Vagina (tissue), 2 donors: ENCODE measurements at regions not wholly inside any gene's neighbourhood (a gene's known extent, or its start where the extent isn't known, plus 50 kb on each side); places are given as distances from the start of the nearest gene placed in this dataset.

Source experiments
- DNase-seq, 2 donors: peaks; one replicate each; pipeline ENCODE4 v3.0.0-alpha.2; 2017; ENCODE audit errors: extremely low spot score in 2 of 2
- H3K27ac ChIP-seq: fragments of 200-600 bp; sonication (generic); one replicate; pipeline ENCODE4 v1.5.1; 2019
- H3K27me3 ChIP-seq: fragments of 200-600 bp; sonication (generic); one replicate; pipeline ENCODE4 v1.5.1; 2019
- H3K36me3 ChIP-seq, 2 donors: fragments of 200-600 bp; sonication (generic); one replicate each; pipeline ENCODE4 v1.5.1; 2017 to 2019
- H3K4me1 ChIP-seq: fragments of 200-600 bp; sonication (generic); one replicate; pipeline ENCODE4 v1.5.1; 2019
- H3K4me3 ChIP-seq, 2 donors: fragments of 200-600 bp; sonication (generic); 1 replicate in 1 of 2; 2 replicates in 1 of 2; pipeline ENCODE4 v1.5.1; 2016 to 2019
- H3K9me3 ChIP-seq: fragments of 200-600 bp; sonication (generic); one replicate; pipeline ENCODE4 v1.5.1; 2019
- CTCF ChIP-seq, 3 experiments: fragments of 450-650 bp in 2 of 3; fragments of 200-600 bp in 1 of 3; sonication (generic) in 1 of 3; IDR thresholded peaks; one replicate each; pipeline ENCODE4 v1.5.1; 2017 to 2019; ENCODE audit warnings: antibody characterized with exemption in 3 of 3, mild to moderate bottlenecking in 2 of 3, moderate library complexity in 2 of 3
- POLR2A ChIP-seq, 2 donors: fragments of 450-650 bp; IDR thresholded peaks; one replicate each; pipeline ENCODE4 v1.6.1; 2017; ENCODE audit warnings: antibody characterized with exemption in 2 of 2, mild to moderate bottlenecking in 2 of 2, moderate library complexity in 2 of 2
- POLR2AphosphoS5 ChIP-seq, 2 donors: sonication (generic); formaldehyde crosslinking; IDR thresholded peaks; one replicate each; pipeline ENCODE4 v1.9.0; 2017; ENCODE audit warnings: antibody characterized with exemption in 2 of 2, mild to moderate bottlenecking in 2 of 2, low read depth in 1 of 2; ENCODE audit not compliant: insufficient read depth in 1 of 2
- intact Hi-C: fragments of 100-400 bp; cut with DNase I; formaldehyde crosslinking; loops from one replicate; pipeline ENCODE4 v1.15.1; 2023

DNA sequence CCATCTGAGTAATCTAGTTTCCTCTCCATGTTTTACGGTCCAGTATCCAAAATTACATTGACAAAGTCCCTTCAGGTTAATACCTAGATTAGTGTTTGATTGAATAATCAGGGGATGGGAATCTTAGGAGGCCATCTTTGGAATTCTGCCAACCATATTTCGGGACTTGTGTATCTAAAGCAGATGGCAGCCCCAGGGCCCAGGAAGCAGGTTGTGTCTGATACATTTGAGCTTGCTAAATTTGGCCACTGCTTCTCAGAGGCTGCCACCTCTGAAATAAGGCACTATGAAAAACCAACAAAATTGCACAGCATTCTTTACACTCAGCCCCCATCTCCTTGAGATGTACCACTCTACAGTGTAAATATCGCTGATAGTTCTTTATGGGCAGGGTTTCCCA, 102.1 kb downstream of the ASB9 start:
- H3K4me3 ChIP-seq: no peak overlapping the region
- H3K4me1 ChIP-seq: no peaks in the 10 kb centered on the region
- H3K9me3 ChIP-seq: no peaks in the 10 kb centered on the region
- DNase-seq: no peak
- H3K27ac ChIP-seq: no peak overlapping the region
- H3K36me3 ChIP-seq: no peaks in the 10 kb centered on the region
- intact Hi-C loops: no loop called here
- no peaks in the 10 kb centered on the region for H3K27me3 ChIP-seq
- TF ChIP-seq POLR2A (IDR thresholded peaks at IDR 0.05) (no peak), CTCF (IDR thresholded peaks at IDR 0.05) (no peak), POLR2AphosphoS5 (IDR thresholded peaks at IDR 0.05; ENCODE audit: insufficient read depth in 1 of 2, low read depth in 1 of 2) (no peak)

DNA sequence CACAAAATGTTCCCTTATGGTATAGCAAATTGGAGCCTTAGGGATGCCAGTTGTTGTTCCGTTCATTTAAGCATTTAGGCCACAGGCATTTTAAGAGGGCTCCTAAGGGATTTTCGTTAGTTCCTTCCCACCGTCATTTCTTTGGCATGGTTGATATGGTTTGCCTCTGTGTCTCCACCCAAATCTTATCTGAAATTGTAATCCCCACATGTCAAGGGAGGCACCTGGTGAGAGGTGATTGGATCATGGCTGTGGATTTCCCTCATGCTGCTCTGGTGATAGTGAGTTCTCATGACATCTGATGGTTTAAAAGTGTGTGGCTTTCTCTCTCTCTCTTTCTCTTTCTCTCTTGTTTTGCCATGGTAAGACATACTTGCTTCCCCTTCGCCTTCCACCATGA, 104.1 kb downstream of the ASB9 start:
- H3K36me3 ChIP-seq: no peaks in the 10 kb centered on the region
- H3K4me3 ChIP-seq: no peak overlapping the region
- H3K9me3 ChIP-seq: no peaks in the 10 kb centered on the region
- H3K27me3 ChIP-seq: no peaks in the 10 kb centered on the region
- intact Hi-C loops: no loop called here
- no peak for DNase-seq
- TF ChIP-seq CTCF (IDR thresholded peaks at IDR 0.05) (no peak), POLR2AphosphoS5 (IDR thresholded peaks at IDR 0.05; ENCODE audit: insufficient read depth in 1 of 2, low read depth in 1 of 2) (no peak), POLR2A (IDR thresholded peaks at IDR 0.05) (no peak)
- no peaks in the 10 kb centered on the region for H3K4me1 ChIP-seq
- no peak overlapping the region for H3K27ac ChIP-seq

- no peak for TF ChIP-seq POLR2AphosphoS5 (IDR thresholded peaks at IDR 0.05; ENCODE audit: insufficient read depth in 1 of 2, low read depth in 1 of 2)
These were observed 106.8 kb downstream of the ASB9 start for GRCh38 chrX:15163131-15163530.

DNA sequence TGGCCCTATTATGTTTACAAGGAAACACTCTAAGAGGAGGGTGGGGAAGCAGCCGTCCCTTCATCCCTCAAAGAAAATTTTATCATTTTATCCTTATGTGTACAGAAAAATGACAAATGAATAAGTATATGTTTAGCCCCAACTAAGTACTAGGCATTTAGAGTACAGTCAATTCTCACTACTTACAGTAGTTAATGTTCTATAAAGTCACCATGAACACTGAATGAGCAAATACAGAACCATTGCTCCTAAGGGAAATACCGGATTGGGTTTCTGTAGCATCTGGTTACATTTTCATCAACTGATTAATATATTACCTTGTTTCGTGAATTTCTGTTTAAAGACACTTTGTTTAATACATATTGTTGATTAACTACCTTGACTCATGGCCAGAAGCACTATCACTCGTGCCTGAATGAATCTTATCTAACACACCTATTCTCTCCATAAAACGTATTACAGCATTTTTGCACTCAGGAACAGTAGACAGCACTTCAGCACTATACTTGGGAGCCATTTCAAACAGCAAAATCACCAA, 109.3 kb downstream of the ASB9 start:
- Histone ChIP-seq H3K27ac (no peak overlapping the region), H3K4me3 (no peak overlapping the region), H3K4me1 (no peaks in the 10 kb centered on the region), H3K36me3 (no peaks in the 10 kb centered on the region), H3K9me3 (no peaks in the 10 kb centered on the region), H3K27me3 (no peaks in the 10 kb centered on the region)
- intact Hi-C loops: no loop called here
- no peak for DNase-seq
- TF ChIP-seq CTCF (IDR thresholded peaks at IDR 0.05) (no peak), POLR2A (IDR thresholded peaks at IDR 0.05) (no peak), POLR2AphosphoS5 (IDR thresholded peaks at IDR 0.05; ENCODE audit: insufficient read depth in 1 of 2, low read depth in 1 of 2) (no peak)

More at GRCh38 chrX:15163131-15163530, 106.8 kb downstream of the ASB9 start:
- H3K36me3 ChIP-seq: no peaks in the 10 kb centered on the region
- no peak for DNase-seq
- no peaks in the 10 kb centered on the region for H3K4me1 ChIP-seq
- H3K27ac ChIP-seq: no peak overlapping the region
- no peak overlapping the region for H3K4me3 ChIP-seq
- intact Hi-C loops: no loop called here
- H3K9me3 ChIP-seq: no peaks in the 10 kb centered on the region
- H3K27me3 ChIP-seq: no peaks in the 10 kb centered on the region

- H3K27ac ChIP-seq: no peak overlapping the region
- no peaks in the 10 kb centered on the region for H3K9me3 ChIP-seq
- H3K4me3 ChIP-seq: no peak overlapping the region
- no peaks in the 10 kb centered on the region for H3K4me1 ChIP-seq
- intact Hi-C loops: no loop called here
- H3K27me3 ChIP-seq: no peaks in the 10 kb centered on the region
- no peak for DNase-seq
- TF ChIP-seq POLR2AphosphoS5 (IDR thresholded peaks at IDR 0.05; ENCODE audit: insufficient read depth in 1 of 2, low read depth in 1 of 2) (no peak), CTCF (IDR thresholded peaks at IDR 0.05) (no peak), POLR2A (IDR thresholded peaks at IDR 0.05) (no peak)
- H3K36me3 ChIP-seq: no peaks in the 10 kb centered on the region
These were observed 111.0 kb downstream of the ASB9 start for GRCh38 chrX:15158736-15159406.
